Uterus (tissue), 2 donors: ENCODE measurements at regions not wholly inside any gene's neighbourhood (a gene's known extent, or its start where the extent isn't known, plus 50 kb on each side); places are given as distances from the start of the nearest gene placed in this dataset.

ENCODE experiments used
- POLR2A ChIP-seq, 2 donors: fragments of 450-650 bp; IDR thresholded peaks; one replicate each; pipeline ENCODE4 v1.6.1; 2016; ENCODE audit warnings: antibody characterized with exemption in 2 of 2, mild to moderate bottlenecking in 1 of 2, moderate library complexity in 1 of 2
- TF ChIP-seq, protein P1 (sequence below), 4 experiments: fragments of 200-600 bp in 2 of 4; fragments of 450-650 bp in 2 of 4; sonication (generic) in 2 of 4; IDR thresholded peaks; one replicate each; pipeline ENCODE4 v1.5.1; 2016 to 2019; ENCODE audit warnings: antibody characterized with exemption in 4 of 4, mild to moderate bottlenecking in 2 of 4, moderate library complexity in 1 of 4

DNA sequence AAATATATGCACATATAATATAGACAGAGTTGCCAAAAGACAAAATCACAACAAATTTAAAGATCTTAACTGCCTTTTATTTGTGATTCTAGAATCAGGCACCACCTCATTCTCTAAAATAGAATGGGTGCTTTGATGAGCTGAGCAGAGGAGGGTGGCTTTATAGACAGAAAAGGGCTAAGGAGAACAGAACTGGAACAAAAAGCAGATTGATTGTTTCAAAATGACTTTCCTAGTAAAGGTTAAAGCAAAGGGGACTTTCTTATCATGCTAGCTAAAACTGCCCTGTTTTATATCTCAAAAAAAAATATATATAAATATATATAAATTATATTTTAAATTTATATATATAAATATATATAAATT is 287.6 kb downstream of the FAT3 start:
- TF ChIP-seq, protein P1, sequence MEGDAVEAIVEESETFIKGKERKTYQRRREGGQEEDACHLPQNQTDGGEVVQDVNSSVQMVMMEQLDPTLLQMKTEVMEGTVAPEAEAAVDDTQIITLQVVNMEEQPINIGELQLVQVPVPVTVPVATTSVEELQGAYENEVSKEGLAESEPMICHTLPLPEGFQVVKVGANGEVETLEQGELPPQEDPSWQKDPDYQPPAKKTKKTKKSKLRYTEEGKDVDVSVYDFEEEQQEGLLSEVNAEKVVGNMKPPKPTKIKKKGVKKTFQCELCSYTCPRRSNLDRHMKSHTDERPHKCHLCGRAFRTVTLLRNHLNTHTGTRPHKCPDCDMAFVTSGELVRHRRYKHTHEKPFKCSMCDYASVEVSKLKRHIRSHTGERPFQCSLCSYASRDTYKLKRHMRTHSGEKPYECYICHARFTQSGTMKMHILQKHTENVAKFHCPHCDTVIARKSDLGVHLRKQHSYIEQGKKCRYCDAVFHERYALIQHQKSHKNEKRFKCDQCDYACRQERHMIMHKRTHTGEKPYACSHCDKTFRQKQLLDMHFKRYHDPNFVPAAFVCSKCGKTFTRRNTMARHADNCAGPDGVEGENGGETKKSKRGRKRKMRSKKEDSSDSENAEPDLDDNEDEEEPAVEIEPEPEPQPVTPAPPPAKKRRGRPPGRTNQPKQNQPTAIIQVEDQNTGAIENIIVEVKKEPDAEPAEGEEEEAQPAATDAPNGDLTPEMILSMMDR (IDR thresholded peaks at IDR 0.05): no peak
- TF ChIP-seq POLR2A (IDR thresholded peaks at IDR 0.05): no peak
